ENCODE measurements at regions not wholly inside any gene's neighbourhood (a gene's known extent, or its start where the extent isn't known, plus 50 kb on each side); places are given as distances from the start of the nearest gene placed in this dataset.
"Not testable (repeated sequence)": the region's sequence is repeated elsewhere in the genome, so short reads cannot be mapped to it uniquely, and the experiment has no call there.

DNA sequence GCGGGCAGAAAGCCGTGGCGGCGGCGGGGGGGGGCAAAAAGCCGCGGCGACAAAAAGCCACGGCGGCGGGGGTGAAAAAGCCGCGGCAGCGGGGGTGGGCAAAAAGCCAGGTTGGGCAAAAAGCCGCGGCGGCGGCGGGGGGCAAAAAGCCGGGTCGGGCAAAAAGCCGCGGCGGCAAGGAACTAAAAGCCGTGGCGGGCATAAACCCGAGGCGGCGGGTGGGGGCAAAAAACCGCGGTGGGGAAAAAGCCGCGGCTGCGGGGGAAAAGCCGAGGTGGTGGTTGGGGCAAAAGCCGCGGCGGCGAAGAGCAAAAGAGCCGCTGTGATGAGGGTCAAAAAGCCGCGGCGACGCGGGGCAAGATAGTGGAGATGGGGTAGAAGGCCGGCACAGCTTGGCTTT, 1834.2 kb downstream of the FOXD4L5 start:
- peak overlapping the region; percentile 44; the same call in 1 of the 2 replicates for H3K4me3 ChIP-seq (ENCODE audit: low read length)
- H3K4me1 ChIP-seq (ENCODE audit: low read length); H3K9me3 ChIP-seq (ENCODE audit: insufficient read depth, low read length); H3K27me3 ChIP-seq (ENCODE audit: low read depth, low read length); H3K9ac ChIP-seq (ENCODE audit: low read length); H2AFZ ChIP-seq (ENCODE audit: low read depth, low read length); H3K36me3 ChIP-seq (replicated peaks; ENCODE audit: low read depth, low read length); H3K79me2 ChIP-seq (ENCODE audit: low read length); H3K27ac ChIP-seq (ENCODE audit: low read length); H3K4me2 ChIP-seq (ENCODE audit: low read length); H4K20me1 ChIP-seq (ENCODE audit: insufficient read depth, low read length): not testable (repeated sequence)

DNA sequence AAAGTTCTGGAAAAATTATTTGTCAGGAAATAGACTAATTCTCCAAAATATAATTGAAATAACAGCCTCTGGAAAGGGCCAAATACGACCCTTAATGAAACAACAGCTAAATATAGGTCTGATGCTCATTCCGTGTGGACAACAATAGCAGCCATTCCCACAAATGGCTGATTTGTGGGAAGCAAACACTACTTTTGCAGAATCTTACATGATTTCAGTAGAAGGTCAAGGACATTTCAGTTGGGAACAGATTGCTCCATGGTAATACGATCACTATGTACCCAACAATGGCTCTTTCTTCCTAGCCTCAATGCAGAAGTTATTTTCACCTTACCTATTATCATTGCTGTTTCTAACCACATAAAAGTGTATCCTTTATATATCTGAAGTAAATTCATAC, 1859.9 kb downstream of the FOXD4L5 start:
- H3K4me1 ChIP-seq (ENCODE audit: low read length); H2AFZ ChIP-seq (ENCODE audit: low read depth, low read length); H3K27ac ChIP-seq (ENCODE audit: low read length); H3K36me3 ChIP-seq (replicated peaks; ENCODE audit: low read depth, low read length); H3K79me2 ChIP-seq (ENCODE audit: low read length); H3K9me3 ChIP-seq (ENCODE audit: insufficient read depth, low read length); H4K20me1 ChIP-seq (ENCODE audit: insufficient read depth, low read length); H3K4me2 ChIP-seq (ENCODE audit: low read length); H3K4me3 ChIP-seq (ENCODE audit: low read length); H3K9ac ChIP-seq (ENCODE audit: low read length); H3K27me3 ChIP-seq (ENCODE audit: low read depth, low read length): not testable (repeated sequence)

DNA sequence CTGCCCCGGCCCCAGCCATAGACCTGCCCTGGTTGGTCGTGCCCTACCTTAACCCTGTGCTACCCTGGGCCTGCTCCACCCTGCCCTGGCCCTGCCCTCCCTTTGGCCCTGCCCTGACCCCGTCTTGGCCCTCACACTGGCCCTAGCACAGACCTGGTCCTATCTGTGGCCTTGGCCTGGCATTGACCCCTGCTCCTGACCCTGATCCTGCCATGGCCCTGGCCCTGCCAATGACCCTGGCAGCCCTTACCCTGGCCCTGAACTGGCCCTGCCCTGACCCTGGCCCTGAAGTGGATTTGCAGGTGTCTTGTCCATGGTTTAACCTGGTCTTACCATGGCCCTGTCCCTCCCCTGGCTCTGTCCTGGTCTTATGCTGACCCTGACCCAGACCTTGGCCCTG, 1894.1 kb downstream of the FOXD4L5 start:
- not testable (repeated sequence) for H3K79me2 ChIP-seq (ENCODE audit: low read length); H3K27ac ChIP-seq (ENCODE audit: low read length); H3K4me1 ChIP-seq (ENCODE audit: low read length); H3K9ac ChIP-seq (ENCODE audit: low read length); H3K9me3 ChIP-seq (ENCODE audit: insufficient read depth, low read length); H2AFZ ChIP-seq (ENCODE audit: low read depth, low read length); H3K4me2 ChIP-seq (ENCODE audit: low read length); H4K20me1 ChIP-seq (ENCODE audit: insufficient read depth, low read length); H3K36me3 ChIP-seq (replicated peaks; ENCODE audit: low read depth, low read length); H3K4me3 ChIP-seq (ENCODE audit: low read length); H3K27me3 ChIP-seq (ENCODE audit: low read depth, low read length)

DNA sequence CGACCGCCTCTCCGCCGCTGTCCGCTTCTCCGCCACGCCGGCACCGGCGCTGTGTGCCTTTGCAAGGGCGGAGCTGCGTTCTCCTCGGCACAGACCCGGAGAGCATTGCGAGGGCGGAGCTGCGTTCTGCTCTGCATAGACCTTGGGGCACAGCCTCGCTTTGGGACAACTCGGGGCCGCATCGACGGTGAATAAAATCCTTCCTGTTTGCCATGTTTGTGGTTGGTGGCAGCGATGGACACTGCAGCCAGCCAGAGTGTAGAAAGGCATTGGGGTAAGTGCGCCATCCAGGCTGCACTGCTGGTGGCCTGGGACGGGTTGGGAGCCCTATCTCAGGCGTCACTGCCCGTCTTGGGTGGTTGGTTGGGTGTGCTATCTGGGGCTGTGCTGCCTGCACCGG, 1899.5 kb downstream of the FOXD4L5 start:
- not testable (repeated sequence) for H4K20me1 ChIP-seq (ENCODE audit: insufficient read depth, low read length); H3K9ac ChIP-seq (ENCODE audit: low read length); H3K4me1 ChIP-seq (ENCODE audit: low read length); H3K36me3 ChIP-seq (replicated peaks; ENCODE audit: low read depth, low read length); H3K27me3 ChIP-seq (ENCODE audit: low read depth, low read length); H2AFZ ChIP-seq (ENCODE audit: low read depth, low read length); H3K79me2 ChIP-seq (ENCODE audit: low read length); H3K9me3 ChIP-seq (ENCODE audit: insufficient read depth, low read length); H3K27ac ChIP-seq (ENCODE audit: low read length)
- peak overlapping the region; percentile 49 for H3K4me2 ChIP-seq (ENCODE audit: low read length)
- peak overlapping the region; percentile 64 for H3K4me3 ChIP-seq (ENCODE audit: low read length)

GRCh38 chr9:63379864-63380263, 1905.1 kb downstream of the FOXD4L5 start:
- H3K9me3 ChIP-seq (ENCODE audit: insufficient read depth, low read length); H3K79me2 ChIP-seq (ENCODE audit: low read length); H4K20me1 ChIP-seq (ENCODE audit: insufficient read depth, low read length); H3K4me1 ChIP-seq (ENCODE audit: low read length); H3K36me3 ChIP-seq (replicated peaks; ENCODE audit: low read depth, low read length); H3K4me2 ChIP-seq (ENCODE audit: low read length); H3K27me3 ChIP-seq (ENCODE audit: low read depth, low read length); H3K4me3 ChIP-seq (ENCODE audit: low read length); H3K27ac ChIP-seq (ENCODE audit: low read length); H3K9ac ChIP-seq (ENCODE audit: low read length); H2AFZ ChIP-seq (ENCODE audit: low read depth, low read length): not testable (repeated sequence)

GRCh38 chr9:63354219-63354618, 1930.8 kb downstream of the FOXD4L5 start:
- not testable (repeated sequence) for H3K27ac ChIP-seq (ENCODE audit: low read length); H3K79me2 ChIP-seq (ENCODE audit: low read length); H3K4me2 ChIP-seq (ENCODE audit: low read length); H3K9me3 ChIP-seq (ENCODE audit: insufficient read depth, low read length); H3K36me3 ChIP-seq (replicated peaks; ENCODE audit: low read depth, low read length); H3K4me3 ChIP-seq (ENCODE audit: low read length); H3K4me1 ChIP-seq (ENCODE audit: low read length); H3K9ac ChIP-seq (ENCODE audit: low read length); H3K27me3 ChIP-seq (ENCODE audit: low read depth, low read length); H2AFZ ChIP-seq (ENCODE audit: low read depth, low read length); H4K20me1 ChIP-seq (ENCODE audit: insufficient read depth, low read length)

DNA sequence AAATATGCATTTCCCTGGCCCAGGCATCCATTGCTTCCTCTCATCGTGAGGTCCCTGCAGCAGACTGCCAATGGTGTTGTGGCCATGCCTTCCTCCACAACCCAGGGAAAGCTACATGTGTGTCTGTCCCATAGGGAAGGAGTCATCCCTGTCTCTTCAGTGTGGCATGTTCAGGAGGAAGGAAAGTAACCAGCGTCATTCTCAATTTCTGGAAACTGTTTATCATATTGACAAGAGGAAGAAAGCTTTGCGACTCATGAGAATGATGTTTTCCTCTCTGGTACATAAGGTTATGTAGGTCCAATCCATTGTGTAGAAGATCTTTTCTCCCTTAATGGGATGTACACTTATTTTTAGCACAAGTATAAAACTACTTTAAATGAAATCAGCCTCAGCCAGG, 1937.7 kb downstream of the FOXD4L5 start:
- not testable (repeated sequence) for H3K79me2 ChIP-seq (ENCODE audit: low read length); H3K4me2 ChIP-seq (ENCODE audit: low read length); H2AFZ ChIP-seq (ENCODE audit: low read depth, low read length); H3K9ac ChIP-seq (ENCODE audit: low read length); H4K20me1 ChIP-seq (ENCODE audit: insufficient read depth, low read length); H3K27ac ChIP-seq (ENCODE audit: low read length); H3K27me3 ChIP-seq (ENCODE audit: low read depth, low read length); H3K4me3 ChIP-seq (ENCODE audit: low read length); H3K4me1 ChIP-seq (ENCODE audit: low read length); H3K36me3 ChIP-seq (replicated peaks; ENCODE audit: low read depth, low read length); H3K9me3 ChIP-seq (ENCODE audit: insufficient read depth, low read length)

DNA sequence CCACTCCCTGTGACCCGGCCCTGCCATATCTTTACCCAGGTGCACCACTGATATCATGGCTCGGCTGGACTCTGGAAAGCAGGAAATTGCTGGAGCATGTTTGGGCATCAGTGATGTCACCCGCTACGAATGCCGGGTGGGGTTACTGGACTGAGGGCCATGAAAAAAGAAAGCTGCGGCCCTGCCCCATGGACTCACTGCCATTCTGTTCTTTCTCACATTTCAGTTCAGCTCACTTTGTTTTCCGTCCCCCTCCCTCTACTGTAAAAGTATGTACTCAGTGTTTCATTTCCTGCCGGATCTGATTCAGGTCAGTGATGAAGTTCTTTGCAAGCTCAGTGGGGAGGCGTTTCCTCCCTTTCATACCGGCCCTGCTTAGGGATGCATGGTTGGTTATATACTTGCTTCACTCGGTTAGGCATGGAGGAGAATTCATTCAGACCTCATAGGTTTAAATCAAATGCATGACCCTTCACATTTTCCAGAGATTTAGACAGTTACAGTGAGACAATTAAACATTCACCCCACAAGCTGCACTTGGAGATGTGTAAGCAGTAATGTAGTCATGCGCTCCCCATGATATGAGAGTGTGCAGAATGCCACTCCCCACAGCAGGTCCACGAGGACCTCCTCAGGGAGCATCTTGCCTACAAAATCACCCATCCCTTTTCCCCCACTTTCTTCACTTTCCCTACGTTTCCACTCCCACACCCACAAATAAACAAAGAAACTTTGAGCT, 1938.5 kb downstream of the FOXD4L5 start:
- not testable (repeated sequence) for H3K4me3 ChIP-seq (ENCODE audit: low read length); H3K4me1 ChIP-seq (ENCODE audit: low read length); H3K79me2 ChIP-seq (ENCODE audit: low read length); H3K9ac ChIP-seq (ENCODE audit: low read length); H3K27ac ChIP-seq (ENCODE audit: low read length); H3K27me3 ChIP-seq (ENCODE audit: low read depth, low read length); H3K9me3 ChIP-seq (ENCODE audit: insufficient read depth, low read length); H3K36me3 ChIP-seq (replicated peaks; ENCODE audit: low read depth, low read length); H4K20me1 ChIP-seq (ENCODE audit: insufficient read depth, low read length)
- peak overlapping the region; percentile 37 for H2AFZ ChIP-seq (ENCODE audit: low read depth, low read length)
- peak overlapping the region; percentile 31 for H3K4me2 ChIP-seq (ENCODE audit: low read length)

DNA sequence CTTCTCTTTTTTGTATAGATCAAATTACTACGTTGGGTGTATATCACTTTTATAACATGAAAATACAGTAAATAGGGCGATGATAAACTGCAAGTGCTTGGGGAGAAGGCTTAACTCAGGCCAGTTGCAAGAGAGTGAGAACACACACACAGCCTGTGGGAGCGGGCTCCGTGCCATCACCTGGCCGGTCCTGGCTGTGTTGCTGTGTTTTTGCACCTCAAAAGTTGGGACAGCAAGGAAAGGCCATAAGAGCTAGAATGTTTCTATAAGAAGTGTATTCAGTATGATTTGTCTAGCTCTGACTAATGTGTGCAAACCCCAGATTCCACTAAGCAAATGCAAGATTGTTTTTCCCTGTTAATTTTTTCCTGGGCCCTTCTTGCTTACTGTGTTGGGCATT, 1940.6 kb downstream of the FOXD4L5 start:
- H3K9ac ChIP-seq (ENCODE audit: low read length); H3K36me3 ChIP-seq (replicated peaks; ENCODE audit: low read depth, low read length); H3K27ac ChIP-seq (ENCODE audit: low read length); H3K4me2 ChIP-seq (ENCODE audit: low read length); H3K79me2 ChIP-seq (ENCODE audit: low read length); H4K20me1 ChIP-seq (ENCODE audit: insufficient read depth, low read length); H3K4me1 ChIP-seq (ENCODE audit: low read length); H3K27me3 ChIP-seq (ENCODE audit: low read depth, low read length); H3K4me3 ChIP-seq (ENCODE audit: low read length); H3K9me3 ChIP-seq (ENCODE audit: insufficient read depth, low read length); H2AFZ ChIP-seq (ENCODE audit: low read depth, low read length): not testable (repeated sequence)

- H3K36me3 ChIP-seq (replicated peaks; ENCODE audit: low read depth, low read length); H4K20me1 ChIP-seq (ENCODE audit: insufficient read depth, low read length); H3K4me1 ChIP-seq (ENCODE audit: low read length); H3K9me3 ChIP-seq (ENCODE audit: insufficient read depth, low read length); H3K79me2 ChIP-seq (ENCODE audit: low read length); H3K9ac ChIP-seq (ENCODE audit: low read length); H3K27me3 ChIP-seq (ENCODE audit: low read depth, low read length); H2AFZ ChIP-seq (ENCODE audit: low read depth, low read length); H3K4me2 ChIP-seq (ENCODE audit: low read length); H3K4me3 ChIP-seq (ENCODE audit: low read length); H3K27ac ChIP-seq (ENCODE audit: low read length): not testable (repeated sequence)
Measured at GRCh38 chr9:63342528-63342927, 1942.5 kb downstream of the FOXD4L5 start.

Measured in OCI-LY3 (cell line).